Fibroblast of upper back skin (primary cell): ENCODE measurements at regions not wholly inside any gene's neighbourhood (a gene's known extent, or its start where the extent isn't known, plus 50 kb on each side); places are given as distances from the start of the nearest gene placed in this dataset.

ENCODE experiments used
- DNase-seq: peaks from one replicate; pipeline ENCODE4 v3.0.0-alpha.2; 2013

- no peak for DNase-seq
Measured at GRCh38 chr6:148128014-148128730, 214.5 kb upstream of the SASH1 start.

- no peak for DNase-seq
Measured at GRCh38 chr6:148134592-148134991, 208.0 kb upstream of the SASH1 start.

GRCh38 chr6:148136586-148136985 is 206.1 kb upstream of the SASH1 start:
- DNase-seq: no peak

GRCh38 chr6:148137652-148138051 is 205.0 kb upstream of the SASH1 start:
- no peak for DNase-seq

GRCh38 chr6:148138573-148138972 is 204.1 kb upstream of the SASH1 start:
- no peak for DNase-seq

- DNase-seq: no peak
Measured at GRCh38 chr6:148140772-148141557, 201.7 kb upstream of the SASH1 start.

- DNase-seq: no peak
Measured at GRCh38 chr6:148142821-148143220, 199.8 kb upstream of the SASH1 start.

- no peak for DNase-seq
Measured at GRCh38 chr6:148143771-148144170, 198.9 kb upstream of the SASH1 start.

GRCh38 chr6:148144917-148145521 is 197.6 kb upstream of the SASH1 start:
- peak; percentile 77 for DNase-seq

- DNase-seq: peak; percentile 3
Measured at GRCh38 chr6:148146717-148147462, 195.7 kb upstream of the SASH1 start.

GRCh38 chr6:148147463-148147830 is 195.2 kb upstream of the SASH1 start:
- DNase-seq: no peak

GRCh38 chr6:148151896-148152643 is 190.6 kb upstream of the SASH1 start:
- no peak for DNase-seq

- no peak for DNase-seq
Measured at GRCh38 chr6:148154668-148155067, 188.0 kb upstream of the SASH1 start.

- no peak for DNase-seq
Measured at GRCh38 chr6:148155293-148155692, 187.3 kb upstream of the SASH1 start.

- no peak for DNase-seq
Measured at GRCh38 chr6:148157841-148158240, 184.8 kb upstream of the SASH1 start.

GRCh38 chr6:148164645-148165044 is 178.0 kb upstream of the SASH1 start:
- DNase-seq: no peak

- DNase-seq: peak; percentile 66
Measured at GRCh38 chr6:148166339-148166968, 176.2 kb upstream of the SASH1 start.

- DNase-seq: no peak
Measured at GRCh38 chr6:148169706-148170105, 172.9 kb upstream of the SASH1 start.

- DNase-seq: no peak
Measured at GRCh38 chr6:148170286-148170685, 172.4 kb upstream of the SASH1 start.

- DNase-seq: no peak
Measured at GRCh38 chr6:148173548-148173947, 169.1 kb upstream of the SASH1 start.

- DNase-seq: peak; percentile 47
Measured at GRCh38 chr6:148175550-148176188, 167.0 kb upstream of the SASH1 start.
